Suprapubic skin (tissue), 3 donors: ENCODE measurements at regions not wholly inside any gene's neighbourhood (a gene's known extent, or its start where the extent isn't known, plus 50 kb on each side); places are given as distances from the start of the nearest gene placed in this dataset.

Experiments used
- CTCF ChIP-seq, 2 donors: fragments of 200-600 bp in 1 of 2; fragments of 450-650 bp in 1 of 2; sonication (generic) in 1 of 2; IDR thresholded peaks; one replicate each; pipeline ENCODE4 v1.5.1; 2016 to 2019; ENCODE audit warnings: antibody characterized with exemption in 2 of 2, mild to moderate bottlenecking in 1 of 2, moderate library complexity in 1 of 2
- EP300 ChIP-seq: sonication (generic); formaldehyde crosslinking; IDR thresholded peaks from one replicate; pipeline ENCODE4 v1.6.1; 2017; ENCODE audit warnings: antibody characterized with exemption
- POLR2A ChIP-seq, 2 donors: fragments of 450-650 bp; IDR thresholded peaks; one replicate each; pipeline ENCODE4 v1.6.1; 2017; ENCODE audit warnings: antibody characterized with exemption in 2 of 2, mild to moderate bottlenecking in 2 of 2, moderate library complexity in 2 of 2

GRCh38 chr4:19645589-19645988 is 606.1 kb upstream of the SLIT2 start:
- TF ChIP-seq CTCF (IDR thresholded peaks at IDR 0.05) (no peak), POLR2A (IDR thresholded peaks at IDR 0.05) (no peak), EP300 (no peak)
